Caco-2 (cell line): ENCODE measurements at regions not wholly inside any gene's neighbourhood (a gene's known extent, or its start where the extent isn't known, plus 50 kb on each side); places are given as distances from the start of the nearest gene placed in this dataset.

ENCODE experiments used
- BruUV-seq: library from RNA; stranded (reverse); fragments of 400-500 nt; replicated peaks from 2 replicates; lab custom pipeline; 2021; lab: Mats Ljungman, UMichigan
- CTCF ChIA-PET: fragments of 300-600 bp; sonication (Branson Sonifier 250); formaldehyde crosslinking; loops from one replicate; lab custom pipeline; 2022; ENCODE audit warnings: antibody characterized with exemption; lab: Charles Lee
- POLR2A ChIA-PET: fragments of 300-600 bp; sonication (Branson Sonifier 250); formaldehyde crosslinking; loops from one replicate; lab custom pipeline; 2022; ENCODE audit warnings: antibody characterized with exemption; lab: Charles Lee
- DNase-seq, 2 experiments: peaks; one replicate each; pipeline versions ENCODE4 v3.0.0 to v3.0.0-alpha.2; 2020 to 2022
- H3K27me3 ChIP-seq: replicated peaks from 2 replicates; pipeline ENCODE4 v1.6.0; 2011; ENCODE audit warnings: low read length; ENCODE audit not compliant: control insufficient read depth, insufficient read depth
- H3K36me3 ChIP-seq: 2 replicates; pipeline ENCODE4 v1.5.1; 2011; ENCODE audit warnings: low read length; ENCODE audit not compliant: control insufficient read depth, insufficient read depth
- H3K4me1 ChIP-seq: fragments of 250-450 bp; sonication (Bioruptor Pico); 2 replicates; pipeline ENCODE4 v1.5.1; 2020; ENCODE audit warnings: mild to moderate bottlenecking
- H3K4me3 ChIP-seq: 2 replicates; pipeline ENCODE4 v1.5.1; 2011; ENCODE audit warnings: low read depth, mild to moderate bottlenecking, control low read depth, low read length
- H3K9me3 ChIP-seq: fragments of 250-450 bp; sonication (Bioruptor Pico); 2 replicates; pipeline ENCODE4 v1.5.1; 2020; ENCODE audit warnings: mild to moderate bottlenecking, moderate library complexity
- H3K27ac Mint-ChIP-seq: one replicate; pipeline ENCODE4 v1.8.0; 2022; ENCODE audit warnings: mixed read lengths; ENCODE audit not compliant: unreplicated experiment
- H3K27me3 Mint-ChIP-seq: one replicate; pipeline ENCODE4 v1.8.0; 2022; ENCODE audit warnings: mixed read lengths; ENCODE audit not compliant: insufficient read depth, unreplicated experiment
- H3K36me3 Mint-ChIP-seq: one replicate; pipeline ENCODE4 v1.8.0; 2022; ENCODE audit warnings: mild to moderate bottlenecking, mixed read lengths; ENCODE audit not compliant: insufficient read depth, unreplicated experiment
- H3K4me1 Mint-ChIP-seq: one replicate; pipeline ENCODE4 v1.8.0; 2022; ENCODE audit warnings: low read depth, mixed read lengths; ENCODE audit not compliant: unreplicated experiment
- H3K4me3 Mint-ChIP-seq: one replicate; pipeline ENCODE4 v1.8.0; 2022; ENCODE audit warnings: mild to moderate bottlenecking, moderate library complexity, mixed read lengths; ENCODE audit not compliant: unreplicated experiment
- H3K9me3 Mint-ChIP-seq: one replicate; pipeline ENCODE4 v1.8.0; 2022; ENCODE audit warnings: mixed read lengths; ENCODE audit not compliant: unreplicated experiment
- intact Hi-C: fragments of 100-400 bp; cut with micrococcal nuclease; formaldehyde crosslinking; loops from one replicate; pipeline ENCODE4 v1.10.0; 2022; ENCODE audit not compliant: unreplicated experiment
- TF ChIP-seq, protein P1 (sequence below), 2 experiments: fragments of 200-600 bp in 1 of 2; IDR thresholded peaks; 1 replicate in 1 of 2; 2 replicates in 1 of 2; pipeline versions ENCODE4 v1.5.1 to v1.8.0; 2011 to 2022; ENCODE audit warnings: antibody characterized with exemption in 1 of 2, control low read depth in 1 of 2, inconsistent platforms in 1 of 2, low read depth in 1 of 2, low read length in 1 of 2, mild to moderate bottlenecking in 1 of 2, moderate library complexity in 1 of 2; ENCODE audit not compliant: insufficient read depth in 1 of 2, severe bottlenecking in 1 of 2, unreplicated experiment in 1 of 2

DNA sequence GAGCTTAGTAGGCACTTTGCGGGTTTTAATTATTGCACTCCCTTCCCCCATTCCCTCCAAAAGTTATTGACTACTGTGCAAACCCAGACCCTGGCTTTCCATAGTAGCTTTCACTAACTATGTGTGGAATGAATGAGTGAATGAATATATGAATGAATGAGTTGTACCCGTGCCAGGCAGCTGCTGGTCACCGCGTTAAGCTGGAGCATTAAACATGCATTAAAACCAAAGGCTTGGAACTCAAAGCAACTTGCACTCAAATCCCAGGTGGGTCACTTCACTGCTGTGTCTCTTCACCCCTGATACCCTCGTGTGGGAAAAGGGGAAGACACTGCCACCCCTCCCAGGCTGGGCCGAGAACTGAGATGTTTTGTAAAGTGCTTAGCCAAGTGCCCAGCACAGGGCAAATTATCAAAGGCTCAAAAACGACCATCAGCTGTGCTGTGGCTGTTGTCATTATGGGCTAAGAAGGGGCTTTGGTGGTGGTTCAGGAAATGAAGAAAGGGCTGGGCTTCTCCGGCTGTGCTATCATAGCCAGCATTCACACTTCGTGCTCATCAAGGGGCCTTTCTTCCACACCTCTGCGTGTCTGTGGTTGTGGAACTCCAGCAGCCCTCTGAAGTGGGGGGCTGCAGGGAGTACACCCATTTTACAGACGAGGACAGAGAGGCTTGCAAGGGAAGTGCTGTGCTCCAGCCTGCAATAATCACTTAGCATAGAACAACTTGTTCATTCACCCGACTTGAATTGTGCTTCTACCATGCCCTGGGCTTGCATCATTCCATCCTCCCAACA lies 60.2 kb upstream of the STX16 start:
- Mint-ChIP-seq H3K27ac (no peak overlapping the region), H3K36me3 (no peaks in the 10 kb centered on the region), H3K4me3 (no peak overlapping the region), H3K4me1 (no peaks in the 10 kb centered on the region), H3K27me3 (peaks cover 20% of the 10 kb centered on the region), H3K9me3 (peaks cover 11% of the 10 kb centered on the region)
- TF ChIP-seq, protein P1, sequence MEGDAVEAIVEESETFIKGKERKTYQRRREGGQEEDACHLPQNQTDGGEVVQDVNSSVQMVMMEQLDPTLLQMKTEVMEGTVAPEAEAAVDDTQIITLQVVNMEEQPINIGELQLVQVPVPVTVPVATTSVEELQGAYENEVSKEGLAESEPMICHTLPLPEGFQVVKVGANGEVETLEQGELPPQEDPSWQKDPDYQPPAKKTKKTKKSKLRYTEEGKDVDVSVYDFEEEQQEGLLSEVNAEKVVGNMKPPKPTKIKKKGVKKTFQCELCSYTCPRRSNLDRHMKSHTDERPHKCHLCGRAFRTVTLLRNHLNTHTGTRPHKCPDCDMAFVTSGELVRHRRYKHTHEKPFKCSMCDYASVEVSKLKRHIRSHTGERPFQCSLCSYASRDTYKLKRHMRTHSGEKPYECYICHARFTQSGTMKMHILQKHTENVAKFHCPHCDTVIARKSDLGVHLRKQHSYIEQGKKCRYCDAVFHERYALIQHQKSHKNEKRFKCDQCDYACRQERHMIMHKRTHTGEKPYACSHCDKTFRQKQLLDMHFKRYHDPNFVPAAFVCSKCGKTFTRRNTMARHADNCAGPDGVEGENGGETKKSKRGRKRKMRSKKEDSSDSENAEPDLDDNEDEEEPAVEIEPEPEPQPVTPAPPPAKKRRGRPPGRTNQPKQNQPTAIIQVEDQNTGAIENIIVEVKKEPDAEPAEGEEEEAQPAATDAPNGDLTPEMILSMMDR (IDR thresholded peaks at IDR 0.05; ENCODE audit: insufficient read depth in 1 of 2, low read depth in 1 of 2, low read length in 1 of 2, severe bottlenecking in 1 of 2, unreplicated experiment in 1 of 2) = no peak
- Histone ChIP-seq H3K27me3 (no peaks in the 10 kb centered on the region), H3K4me3 (no peak overlapping the region), H3K4me1 (no peaks in the 10 kb centered on the region), H3K36me3 (no peaks in the 10 kb centered on the region), H3K9me3 (peaks cover 4% of the 10 kb centered on the region; the same call in 1 of the 2 replicates)
- DNase-seq = no peak
- intact Hi-C loops = no loop called here
- CTCF ChIA-PET = no interaction called here
- POLR2A ChIA-PET = no interaction called here
- no TSS peak for BruUV-seq

DNA sequence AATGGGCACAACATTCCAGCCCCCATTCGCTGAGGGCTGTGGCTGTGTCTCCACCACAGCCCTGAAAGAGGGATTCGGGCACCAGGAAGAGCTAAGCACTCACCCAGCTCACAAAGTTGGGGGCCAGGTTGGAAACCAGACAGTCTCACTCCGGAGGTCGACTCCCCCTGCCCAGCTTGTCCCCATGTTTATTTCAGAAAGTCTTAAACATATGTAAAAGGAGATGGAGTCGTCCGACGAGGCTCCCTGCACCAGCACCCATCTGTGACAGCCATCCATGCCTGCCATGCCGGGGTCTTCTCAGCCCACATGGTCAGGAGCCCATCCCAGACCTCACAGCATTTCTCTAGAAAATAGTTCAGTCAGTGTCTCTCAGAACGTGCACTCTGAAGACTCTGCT lies 63.6 kb upstream of the STX16 start:
- Histone ChIP-seq H3K36me3 (no peaks in the 10 kb centered on the region), H3K4me1 (no peaks in the 10 kb centered on the region), H3K4me3 (no peak overlapping the region), H3K27me3 (no peaks in the 10 kb centered on the region), H3K9me3 (peaks cover 4% of the 10 kb centered on the region; the same call in 1 of the 2 replicates)
- ChIA-PET POLR2A (no interaction called here), CTCF (no interaction called here)
- peaks cover 12% of the 10 kb centered on the region for H3K9me3 Mint-ChIP-seq
- intact Hi-C loops = no loop called here
- H3K36me3 Mint-ChIP-seq = no peaks in the 10 kb centered on the region
- BruUV-seq = no TSS peak
- H3K4me3 Mint-ChIP-seq = no peak overlapping the region
- H3K27me3 Mint-ChIP-seq = peaks cover 17% of the 10 kb centered on the region
- TF ChIP-seq, protein P1 (IDR thresholded peaks at IDR 0.05; ENCODE audit: insufficient read depth in 1 of 2, low read depth in 1 of 2, low read length in 1 of 2, severe bottlenecking in 1 of 2, unreplicated experiment in 1 of 2) = no peak
- peaks cover 8% of the 10 kb centered on the region for H3K4me1 Mint-ChIP-seq
- DNase-seq = no peak
- H3K27ac Mint-ChIP-seq = no peak overlapping the region

DNA sequence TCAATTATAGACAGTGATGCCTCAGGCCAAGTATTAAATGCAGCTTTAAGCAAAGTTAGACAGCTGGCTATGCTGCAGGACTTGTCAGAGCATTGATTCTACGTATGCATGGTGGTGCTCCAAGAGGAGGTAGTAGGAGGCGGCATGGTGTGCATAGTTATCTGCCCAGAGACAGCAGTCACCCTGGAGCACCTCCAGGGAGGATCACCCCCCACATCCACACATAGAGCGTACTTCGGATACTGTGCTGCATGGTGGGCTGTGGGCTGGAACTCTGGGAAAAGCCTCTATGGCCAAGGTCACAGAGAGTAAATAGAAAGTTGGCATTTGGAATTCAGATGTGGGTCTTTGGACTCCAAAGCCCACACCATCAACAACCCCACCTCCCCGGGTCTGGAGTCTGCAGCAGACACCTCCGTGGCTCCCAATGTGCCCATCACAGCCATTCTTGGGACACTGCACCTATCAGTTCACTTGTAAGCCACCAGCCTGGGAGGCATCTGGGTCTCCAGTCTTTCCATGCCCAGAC lies 64.5 kb upstream of the STX16 start:
- POLR2A ChIA-PET = no interaction called here
- H3K9me3 Mint-ChIP-seq = peaks cover 20% of the 10 kb centered on the region
- no peak overlapping the region for H3K4me3 Mint-ChIP-seq
- H3K9me3 ChIP-seq = peaks cover 4% of the 10 kb centered on the region; the same call in 1 of the 2 replicates
- TF ChIP-seq, protein P1 (IDR thresholded peaks at IDR 0.05; ENCODE audit: insufficient read depth in 1 of 2, low read depth in 1 of 2, low read length in 1 of 2, severe bottlenecking in 1 of 2, unreplicated experiment in 1 of 2) = no peak
- H3K36me3 ChIP-seq = no peaks in the 10 kb centered on the region
- BruUV-seq = no TSS peak
- H3K4me1 ChIP-seq = no peaks in the 10 kb centered on the region
- peaks cover 8% of the 10 kb centered on the region for H3K4me1 Mint-ChIP-seq
- H3K36me3 Mint-ChIP-seq = no peaks in the 10 kb centered on the region
- H3K27me3 ChIP-seq = no peaks in the 10 kb centered on the region
- no peak overlapping the region for H3K27ac Mint-ChIP-seq
- CTCF ChIA-PET = no interaction called here
- DNase-seq = no peak
- H3K4me3 ChIP-seq = no peak overlapping the region
- peaks cover 15% of the 10 kb centered on the region for H3K27me3 Mint-ChIP-seq
- intact Hi-C loops = no loop called here
